Prostate gland (tissue), 2 donors: ENCODE measurements at regions not wholly inside any gene's neighbourhood (a gene's known extent, or its start where the extent isn't known, plus 50 kb on each side); places are given as distances from the start of the nearest gene placed in this dataset.

Experiments
- POLR2A ChIP-seq: fragments of 450-650 bp; IDR thresholded peaks from one replicate; pipeline ENCODE4 v1.6.1; 2016; ENCODE audit warnings: antibody characterized with exemption, mild to moderate bottlenecking
- TF ChIP-seq, protein P1 (sequence below), 4 experiments: fragments of 200-600 bp in 2 of 4; fragments of 450-650 bp in 2 of 4; sonication (generic) in 2 of 4; IDR thresholded peaks; 1 replicate in 3 of 4; 2 replicates in 1 of 4; pipeline ENCODE4 v1.5.1; 2016 to 2019; ENCODE audit warnings: antibody characterized with exemption in 4 of 4, mild to moderate bottlenecking in 2 of 4, moderate library complexity in 2 of 4

DNA sequence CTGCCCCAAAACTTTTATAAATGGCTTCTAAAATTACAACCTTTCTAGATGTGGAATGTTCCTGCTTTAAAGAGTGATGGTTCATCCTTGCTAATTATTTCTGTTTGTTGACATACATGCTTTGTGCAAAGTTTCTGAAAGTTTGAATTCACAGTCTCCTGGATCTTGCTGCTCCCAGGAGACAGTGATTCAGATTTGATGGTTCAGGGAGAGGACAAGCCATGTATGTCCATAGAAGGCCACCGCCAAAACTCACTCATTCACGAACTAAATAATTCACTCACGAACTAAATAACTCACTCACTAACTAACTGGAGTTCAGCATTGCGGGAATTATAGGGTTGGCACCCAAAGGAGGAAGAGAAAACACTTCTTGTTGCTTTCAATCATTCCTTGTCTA, 416.5 kb upstream of the ZEB2 start:
- TF ChIP-seq, protein P1, sequence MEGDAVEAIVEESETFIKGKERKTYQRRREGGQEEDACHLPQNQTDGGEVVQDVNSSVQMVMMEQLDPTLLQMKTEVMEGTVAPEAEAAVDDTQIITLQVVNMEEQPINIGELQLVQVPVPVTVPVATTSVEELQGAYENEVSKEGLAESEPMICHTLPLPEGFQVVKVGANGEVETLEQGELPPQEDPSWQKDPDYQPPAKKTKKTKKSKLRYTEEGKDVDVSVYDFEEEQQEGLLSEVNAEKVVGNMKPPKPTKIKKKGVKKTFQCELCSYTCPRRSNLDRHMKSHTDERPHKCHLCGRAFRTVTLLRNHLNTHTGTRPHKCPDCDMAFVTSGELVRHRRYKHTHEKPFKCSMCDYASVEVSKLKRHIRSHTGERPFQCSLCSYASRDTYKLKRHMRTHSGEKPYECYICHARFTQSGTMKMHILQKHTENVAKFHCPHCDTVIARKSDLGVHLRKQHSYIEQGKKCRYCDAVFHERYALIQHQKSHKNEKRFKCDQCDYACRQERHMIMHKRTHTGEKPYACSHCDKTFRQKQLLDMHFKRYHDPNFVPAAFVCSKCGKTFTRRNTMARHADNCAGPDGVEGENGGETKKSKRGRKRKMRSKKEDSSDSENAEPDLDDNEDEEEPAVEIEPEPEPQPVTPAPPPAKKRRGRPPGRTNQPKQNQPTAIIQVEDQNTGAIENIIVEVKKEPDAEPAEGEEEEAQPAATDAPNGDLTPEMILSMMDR (IDR thresholded peaks at IDR 0.05) = no peak
- TF ChIP-seq POLR2A = no peak
